ENCODE measurements at regions not wholly inside any gene's neighbourhood (a gene's known extent, or its start where the extent isn't known, plus 50 kb on each side); places are given as distances from the start of the nearest gene placed in this dataset.

DNA sequence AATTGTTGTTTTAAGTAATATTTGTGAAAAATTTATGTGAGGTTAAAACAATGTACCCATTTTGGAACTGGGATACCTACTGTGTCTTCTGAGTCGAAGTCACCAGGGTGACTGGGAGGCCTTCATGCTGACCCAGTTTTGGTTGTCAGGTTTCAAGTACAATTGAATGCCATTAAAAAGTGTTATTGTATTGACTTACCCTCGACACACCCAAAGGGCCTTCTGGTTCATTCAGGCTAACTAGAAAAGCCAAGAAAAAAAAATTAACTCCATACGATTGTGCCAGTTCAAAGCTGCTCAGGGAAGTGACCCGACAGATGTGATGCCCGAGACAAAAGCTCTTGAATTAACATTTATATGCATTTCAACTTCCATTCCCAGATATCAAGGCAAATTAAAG lies 190.0 kb downstream of the ST6GAL2 start:
- Histone ChIP-seq H3K4me1 (no peaks in the 10 kb centered on the region), H3K9me3 (no peaks in the 10 kb centered on the region), H3K27ac (no peak overlapping the region), H3K27me3 (ENCODE audit: insufficient read depth in 3 of 3, low read length in 2 of 3) (peaks cover 0 to 4% (median 0%) of the 10 kb centered on the region in 3 donors), H3K36me3 (ENCODE audit: insufficient read depth in 1 of 2, low read depth in 1 of 2) (no peaks in the 10 kb centered on the region), H3K4me3 (no peak overlapping the region)
- ATAC-seq (no peak), DNase-seq (no peak)
- intact Hi-C loops (cut with DNase I) = no loop called here
- TF ChIP-seq, protein P1, sequence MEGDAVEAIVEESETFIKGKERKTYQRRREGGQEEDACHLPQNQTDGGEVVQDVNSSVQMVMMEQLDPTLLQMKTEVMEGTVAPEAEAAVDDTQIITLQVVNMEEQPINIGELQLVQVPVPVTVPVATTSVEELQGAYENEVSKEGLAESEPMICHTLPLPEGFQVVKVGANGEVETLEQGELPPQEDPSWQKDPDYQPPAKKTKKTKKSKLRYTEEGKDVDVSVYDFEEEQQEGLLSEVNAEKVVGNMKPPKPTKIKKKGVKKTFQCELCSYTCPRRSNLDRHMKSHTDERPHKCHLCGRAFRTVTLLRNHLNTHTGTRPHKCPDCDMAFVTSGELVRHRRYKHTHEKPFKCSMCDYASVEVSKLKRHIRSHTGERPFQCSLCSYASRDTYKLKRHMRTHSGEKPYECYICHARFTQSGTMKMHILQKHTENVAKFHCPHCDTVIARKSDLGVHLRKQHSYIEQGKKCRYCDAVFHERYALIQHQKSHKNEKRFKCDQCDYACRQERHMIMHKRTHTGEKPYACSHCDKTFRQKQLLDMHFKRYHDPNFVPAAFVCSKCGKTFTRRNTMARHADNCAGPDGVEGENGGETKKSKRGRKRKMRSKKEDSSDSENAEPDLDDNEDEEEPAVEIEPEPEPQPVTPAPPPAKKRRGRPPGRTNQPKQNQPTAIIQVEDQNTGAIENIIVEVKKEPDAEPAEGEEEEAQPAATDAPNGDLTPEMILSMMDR (IDR thresholded peaks at IDR 0.05) = no peak
- WGBS, 3 donors = 54 to 76% (median 62%) methylated on average over 5 of the region's 5 CpGs

DNA sequence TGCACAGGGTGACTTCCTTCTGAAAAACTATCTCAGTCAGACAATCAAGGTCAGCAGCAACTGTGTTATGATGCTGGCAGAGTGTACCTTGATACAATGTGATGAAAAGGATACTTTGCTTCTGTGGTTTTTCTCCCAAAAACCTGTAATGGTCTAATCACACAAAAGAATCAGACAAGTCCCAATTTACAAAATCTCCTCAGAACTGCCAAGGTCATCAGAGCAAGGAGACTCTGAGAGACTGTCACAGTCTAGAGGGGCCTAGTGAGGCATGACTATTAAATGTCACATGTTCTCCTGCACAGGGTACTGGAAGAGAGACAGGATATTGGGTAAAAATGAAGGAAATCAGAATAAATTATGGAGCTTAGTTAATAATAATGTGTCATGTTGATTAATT lies 185.4 kb downstream of the ST6GAL2 start:
- no peak overlapping the region for H3K4me3 ChIP-seq
- intact Hi-C loops (cut with DNase I) = no loop called here
- ATAC-seq = no peak

DNA sequence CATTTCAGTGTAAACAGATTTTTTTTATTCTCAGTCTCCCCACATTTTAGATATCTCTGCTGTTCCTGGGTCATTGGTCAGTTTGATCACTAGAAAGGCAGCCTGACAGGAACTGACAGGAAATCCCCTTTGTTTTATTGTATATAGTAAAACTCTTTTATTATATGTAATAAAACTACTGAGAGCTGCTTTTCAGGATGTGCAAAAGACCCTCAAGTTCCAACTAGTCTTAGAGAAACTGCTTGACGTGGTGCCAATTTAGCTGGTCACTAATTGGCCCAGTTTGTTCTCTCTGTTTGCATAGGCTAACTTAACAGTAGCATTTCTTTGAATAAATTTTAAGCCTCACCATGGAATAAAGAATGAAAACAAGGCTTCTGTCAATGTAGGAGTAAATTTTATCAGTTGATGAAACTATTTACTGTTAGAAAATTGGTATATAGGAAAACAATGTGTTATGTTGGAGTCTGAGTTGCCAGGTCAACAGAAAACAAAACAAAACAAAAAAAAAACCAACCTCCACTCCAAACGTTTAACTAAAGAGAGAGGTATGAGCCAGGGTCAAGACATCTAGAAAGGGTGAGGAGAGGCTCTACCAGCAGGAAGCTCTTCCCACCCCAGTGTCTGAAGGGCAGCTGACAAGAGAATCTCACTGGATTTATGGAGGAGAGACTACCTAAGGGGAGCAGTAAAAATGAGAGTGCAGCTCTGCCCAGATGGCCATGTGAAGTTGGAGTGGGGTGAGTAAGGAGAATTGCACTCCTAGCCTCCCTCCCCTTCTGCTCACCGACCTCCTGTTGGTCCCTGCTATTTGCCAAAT lies 184.6 kb downstream of the ST6GAL2 start:
- ATAC-seq (no peak), DNase-seq (no peak)
- H3K4me3 ChIP-seq = no peak overlapping the region
- intact Hi-C loops (cut with DNase I) = no loop called here
- TF ChIP-seq, protein P1 (IDR thresholded peaks at IDR 0.05) = no peak
- no peaks in the 10 kb centered on the region for H3K36me3 ChIP-seq (ENCODE audit: insufficient read depth in 1 of 2, low read depth in 1 of 2)
- H3K9me3 ChIP-seq = no peaks in the 10 kb centered on the region
- peaks cover 0 to 4% (median 0%) of the 10 kb centered on the region in 3 donors for H3K27me3 ChIP-seq (ENCODE audit: insufficient read depth in 3 of 3, low read length in 2 of 3)
- 19 to 27% (median 26%) methylated on average over 3 of the region's 3 CpGs for WGBS, 3 donors
- H3K4me1 ChIP-seq = no peaks in the 10 kb centered on the region
- no peak overlapping the region for H3K27ac ChIP-seq

More for the DNA sequence above, 185.4 kb downstream of the ST6GAL2 start:
- Histone ChIP-seq H3K27me3 (ENCODE audit: insufficient read depth in 3 of 3, low read length in 2 of 3) (peaks cover 0 to 4% (median 0%) of the 10 kb centered on the region in 3 donors), H3K9me3 (no peaks in the 10 kb centered on the region), H3K27ac (no peak overlapping the region), H3K36me3 (ENCODE audit: insufficient read depth in 1 of 2, low read depth in 1 of 2) (no peaks in the 10 kb centered on the region), H3K4me1 (no peaks in the 10 kb centered on the region)
- TF ChIP-seq, protein P1 (IDR thresholded peaks at IDR 0.05) = no peak
- DNase-seq = no peak

DNA sequence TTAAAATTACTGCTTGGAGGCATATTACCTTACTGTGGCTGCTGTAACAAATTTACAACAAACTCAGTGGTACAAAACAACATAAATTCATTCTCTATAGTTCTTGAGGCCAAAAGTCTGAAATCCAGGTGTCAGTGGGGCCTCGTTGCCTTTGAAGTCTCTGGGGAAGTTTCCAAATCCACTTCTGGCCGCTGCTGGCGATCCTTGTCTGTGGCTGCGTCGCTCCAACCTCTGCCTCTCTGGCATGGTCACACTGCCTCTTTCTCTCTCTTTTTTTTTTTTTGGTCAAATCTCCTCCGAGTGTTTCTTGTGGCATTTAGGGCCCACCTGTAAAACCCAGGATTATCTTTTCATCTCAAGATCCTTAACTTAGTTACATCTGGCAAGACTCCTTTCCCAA lies 182.8 kb downstream of the ST6GAL2 start:
- intact Hi-C loops (cut with DNase I) = no loop called here
- no peak overlapping the region for H3K4me3 ChIP-seq
- no peaks in the 10 kb centered on the region for H3K36me3 ChIP-seq (ENCODE audit: insufficient read depth in 1 of 2, low read depth in 1 of 2)
- ATAC-seq (no peak), DNase-seq (no peak)
- H3K9me3 ChIP-seq = no peaks in the 10 kb centered on the region
- H3K27me3 ChIP-seq (ENCODE audit: insufficient read depth in 3 of 3, low read length in 2 of 3) = peaks cover 0 to 4% (median 0%) of the 10 kb centered on the region in 3 donors
- no peak overlapping the region for H3K27ac ChIP-seq
- TF ChIP-seq, protein P1 (IDR thresholded peaks at IDR 0.05) = no peak
- H3K4me1 ChIP-seq = no peaks in the 10 kb centered on the region
- 31 to 42% (median 33%) methylated on average over 6 of the region's 6 CpGs for WGBS, 3 donors

DNA sequence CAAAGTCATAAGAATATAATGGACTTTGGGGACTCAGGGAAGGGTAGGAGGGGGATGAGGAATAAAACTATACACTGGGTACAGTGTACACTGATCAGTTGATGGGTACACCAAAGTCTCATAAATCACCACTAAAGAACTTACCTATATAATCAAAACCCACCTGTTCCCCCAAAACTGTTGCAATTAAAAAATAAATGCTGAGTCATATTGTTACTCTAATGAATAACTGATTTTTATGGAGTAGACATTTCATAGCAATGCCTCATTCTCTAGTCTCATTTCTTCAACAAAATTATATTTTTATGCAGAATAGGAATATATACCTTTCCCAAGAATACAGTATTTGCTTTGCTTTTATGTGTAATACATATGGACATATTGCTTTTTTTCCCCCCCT lies 181.2 kb downstream of the ST6GAL2 start:
- Histone ChIP-seq H3K36me3 (ENCODE audit: insufficient read depth in 1 of 2, low read depth in 1 of 2) (no peaks in the 10 kb centered on the region), H3K27me3 (ENCODE audit: insufficient read depth in 3 of 3, low read length in 2 of 3) (no peaks in the 10 kb centered on the region), H3K27ac (no peak overlapping the region), H3K9me3 (no peaks in the 10 kb centered on the region), H3K4me1 (no peaks in the 10 kb centered on the region), H3K4me3 (no peak overlapping the region)
- TF ChIP-seq, protein P1 (IDR thresholded peaks at IDR 0.05) = no peak
- no peak for DNase-seq
- intact Hi-C loops (cut with DNase I) = no loop called here
- no peak for ATAC-seq

Data from psoas muscle (tissue), 7 donors.